ENCODE measurements at regions not wholly inside any gene's neighbourhood (a gene's known extent, or its start where the extent isn't known, plus 50 kb on each side); places are given as distances from the start of the nearest gene placed in this dataset.

DNA sequence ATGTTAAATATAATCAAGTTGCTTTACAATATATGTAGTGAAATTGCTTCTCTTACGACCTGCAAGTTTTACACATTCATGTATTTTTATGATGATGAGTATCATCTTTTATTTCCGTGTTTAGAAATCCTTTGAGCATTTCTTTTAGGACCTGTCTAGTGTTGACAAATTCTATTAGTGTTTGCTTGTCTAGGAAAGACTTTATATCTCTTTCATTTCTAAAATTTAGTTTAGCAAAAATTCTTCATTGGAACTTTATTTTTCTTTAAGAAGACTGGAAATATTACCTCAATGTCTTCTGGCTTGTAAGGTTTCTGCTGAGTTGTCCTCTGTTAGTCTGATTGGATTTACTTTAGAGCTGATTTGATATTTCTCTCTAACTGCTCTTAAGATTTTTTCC lies 920.9 kb upstream of the CTNND2 start:
- DNase-seq (ENCODE audit: low read depth in 4 of 4, low spot score in 2 of 4), result no peak

GRCh38 chr5:12805165-12805698 lies 901.0 kb upstream of the CTNND2 start:
- no peak for DNase-seq (ENCODE audit: low read depth in 4 of 4, low spot score in 2 of 4)

GRCh38 chr5:12799165-12799564 lies 894.9 kb upstream of the CTNND2 start:
- no peak for DNase-seq (ENCODE audit: low read depth in 4 of 4, low spot score in 2 of 4)

DNA sequence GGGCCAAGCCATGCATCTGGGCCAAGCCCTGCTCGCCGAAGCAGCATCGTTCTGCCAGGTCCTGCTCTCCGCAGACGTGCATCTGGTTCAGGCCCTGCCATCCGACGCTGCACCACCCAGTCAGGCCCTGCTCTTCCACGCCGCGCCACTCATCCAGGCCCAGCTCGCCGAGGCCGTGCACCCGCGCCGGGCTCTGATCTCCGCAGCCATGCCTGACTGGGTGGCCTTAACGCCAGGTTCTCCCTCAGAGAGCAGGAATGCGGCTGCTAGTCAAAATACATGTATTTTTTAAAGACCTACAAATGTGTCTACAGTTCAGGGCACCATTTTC lies 891.1 kb upstream of the CTNND2 start:
- no peak for DNase-seq (ENCODE audit: low read depth in 4 of 4, low spot score in 2 of 4)

DNA sequence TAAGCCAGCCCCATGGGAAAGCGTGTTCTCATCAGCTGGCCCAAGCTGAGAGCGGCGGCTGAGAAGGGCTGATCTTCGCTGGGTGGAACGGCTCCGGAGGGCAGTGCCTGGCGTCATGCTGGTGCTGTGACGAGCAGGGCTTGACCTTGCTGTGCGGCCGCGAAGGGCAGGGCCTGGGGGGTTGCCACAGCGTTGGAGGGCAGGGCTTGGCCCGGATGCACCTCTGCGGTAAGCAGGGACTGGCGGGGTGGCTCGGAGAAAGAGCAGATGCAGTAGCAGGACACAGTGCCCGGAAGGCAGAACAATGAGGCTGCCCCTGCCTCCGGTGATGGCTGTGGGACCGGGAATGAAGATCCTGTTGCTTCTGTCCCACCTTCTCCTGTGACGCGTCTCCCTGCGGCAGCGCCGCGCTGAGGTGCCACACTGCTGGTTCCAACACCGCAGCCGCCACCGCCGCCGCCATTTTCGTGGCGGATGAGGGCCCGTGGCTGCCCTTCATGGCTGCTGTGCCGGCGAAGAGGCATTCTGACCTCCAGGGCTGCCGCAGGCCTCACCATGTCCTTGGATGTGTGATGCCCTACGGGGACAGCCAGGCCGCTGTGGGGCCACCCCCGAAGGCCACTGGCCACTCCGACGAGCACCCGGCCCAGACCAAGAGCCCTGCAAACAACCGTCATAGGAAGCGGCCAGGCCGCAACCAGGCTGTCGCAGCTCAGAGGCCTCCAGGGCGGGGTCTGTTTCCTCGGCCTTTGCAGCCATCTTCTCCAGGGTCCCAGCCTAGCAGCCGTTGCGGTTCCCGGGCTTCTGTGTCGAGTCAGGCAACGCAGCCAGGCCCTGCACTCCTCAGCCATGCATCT lies 890.5 kb upstream of the CTNND2 start:
- no peak for DNase-seq (ENCODE audit: low read depth in 4 of 4, low spot score in 2 of 4)

GRCh38 chr5:12793373-12793772 lies 889.1 kb upstream of the CTNND2 start:
- DNase-seq (ENCODE audit: low read depth in 4 of 4, low spot score in 2 of 4), result no peak

- no peak for DNase-seq (ENCODE audit: low read depth in 4 of 4, low spot score in 2 of 4)
These were observed 876.3 kb upstream of the CTNND2 start for GRCh38 chr5:12780536-12780935.

DNA sequence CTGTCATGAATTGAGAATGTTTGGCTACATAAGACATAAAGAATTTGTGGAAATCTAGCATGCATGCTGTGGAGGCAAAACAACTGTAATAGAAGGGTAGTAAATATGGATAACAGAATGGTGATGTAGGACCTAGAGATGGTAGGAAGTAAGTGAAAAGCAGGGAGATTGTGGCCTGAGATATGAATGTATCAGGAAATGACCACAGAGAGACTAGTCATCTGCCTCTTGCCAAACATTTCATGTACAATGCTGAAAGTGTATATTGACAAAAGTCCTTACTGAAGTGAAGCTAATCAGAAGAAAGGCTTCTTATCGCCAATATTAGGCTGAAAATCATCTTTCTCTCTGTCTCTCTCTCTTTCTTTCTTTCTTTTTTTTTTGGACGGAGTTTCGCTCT lies 873.1 kb upstream of the CTNND2 start:
- DNase-seq (ENCODE audit: low read depth in 4 of 4, low spot score in 2 of 4), result no peak

DNA sequence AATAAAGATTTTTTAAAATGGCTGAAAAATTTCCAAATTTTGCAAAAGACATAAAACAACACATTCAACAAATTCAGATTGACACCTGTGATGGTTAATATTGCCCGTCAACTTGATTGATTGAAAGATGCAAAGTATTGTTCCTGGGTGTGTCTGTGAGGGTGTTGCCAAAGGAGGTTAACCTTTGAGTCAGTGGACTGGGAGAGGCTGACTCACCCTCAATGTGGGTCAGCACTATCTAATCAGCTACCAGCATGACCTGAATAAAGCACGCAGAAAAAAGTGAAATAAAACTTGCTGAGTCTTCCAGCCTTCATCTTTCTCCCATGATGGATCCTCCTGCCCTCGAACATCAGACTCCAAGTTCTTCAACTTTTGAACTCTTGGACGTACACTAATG lies 868.0 kb upstream of the CTNND2 start:
- DNase-seq (ENCODE audit: low read depth in 4 of 4, low spot score in 2 of 4), result no peak

- DNase-seq (ENCODE audit: low read depth in 4 of 4, low spot score in 2 of 4), result no peak
These were observed 855.1 kb upstream of the CTNND2 start for GRCh38 chr5:12759377-12759776.

DNA sequence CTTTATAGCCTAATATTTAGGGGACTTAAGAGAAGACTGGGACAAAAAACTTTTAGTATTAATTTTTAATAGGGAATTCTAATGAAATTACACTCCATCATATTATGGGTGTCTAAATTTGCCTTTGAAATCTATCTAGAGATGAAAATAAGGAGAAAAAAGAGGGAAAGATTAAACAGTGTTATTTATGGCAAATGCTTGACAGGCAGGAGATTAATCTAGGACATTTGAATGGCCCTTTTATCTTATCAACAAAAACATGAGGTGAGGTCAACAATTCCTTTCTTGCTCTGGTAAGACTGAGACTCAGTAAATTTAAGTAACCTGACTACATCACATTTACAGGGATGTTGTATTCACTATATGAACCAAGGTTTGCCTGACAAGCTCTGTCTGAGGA lies 852.8 kb upstream of the CTNND2 start:
- no peak for DNase-seq (ENCODE audit: low read depth in 4 of 4, low spot score in 2 of 4)

- DNase-seq (ENCODE audit: low read depth in 4 of 4, low spot score in 2 of 4), result no peak
These were observed 841.3 kb upstream of the CTNND2 start for GRCh38 chr5:12745537-12745936.

DNA sequence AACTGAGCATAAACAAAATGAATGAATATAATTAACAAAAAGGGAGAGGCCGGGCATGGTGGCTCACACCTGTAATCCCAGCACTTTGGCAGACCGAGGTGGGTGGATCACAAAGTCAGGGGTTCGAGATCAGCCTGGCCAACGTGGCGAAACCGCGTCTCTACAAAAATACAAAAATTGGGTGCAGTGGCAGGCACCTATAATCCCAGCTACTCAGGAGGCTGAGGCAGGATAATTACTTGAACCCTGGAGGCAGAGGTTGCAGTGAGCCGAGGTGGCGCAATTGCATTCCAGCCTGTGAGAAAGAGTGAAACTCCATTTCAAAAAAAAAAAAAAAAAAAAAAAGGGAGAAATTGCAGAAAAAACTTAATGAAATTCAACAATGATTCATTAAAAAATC lies 839.3 kb upstream of the CTNND2 start:
- no peak for DNase-seq (ENCODE audit: low read depth in 4 of 4, low spot score in 2 of 4)

- no peak for DNase-seq (ENCODE audit: low read depth in 4 of 4, low spot score in 2 of 4)
These were observed 826.1 kb upstream of the CTNND2 start for GRCh38 chr5:12730354-12730753.

DNA sequence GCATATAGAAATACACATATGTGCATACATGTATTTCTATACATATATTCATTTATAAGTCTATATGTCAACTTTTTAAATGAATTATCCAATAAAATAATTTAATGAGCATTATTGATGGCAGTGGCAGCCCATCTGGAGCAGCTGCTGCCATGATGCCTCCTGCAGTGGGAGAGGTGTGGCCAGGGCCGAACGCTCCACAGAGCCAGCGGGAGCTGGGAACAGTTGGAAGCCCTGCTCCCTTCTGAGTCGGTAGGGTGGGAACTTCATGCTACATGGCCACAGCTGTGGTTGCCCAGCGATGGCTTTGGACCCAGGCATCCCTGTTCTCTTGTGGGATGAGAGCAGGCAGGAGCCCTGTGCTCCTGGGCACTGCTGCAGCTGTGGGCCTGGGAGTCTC lies 812.4 kb upstream of the CTNND2 start:
- DNase-seq (ENCODE audit: low read depth in 4 of 4, low spot score in 2 of 4), result no peak

GRCh38 chr5:12707560-12707959 lies 803.3 kb upstream of the CTNND2 start:
- no peak for DNase-seq (ENCODE audit: low read depth in 4 of 4, low spot score in 2 of 4)

GRCh38 chr5:12704955-12705354 lies 800.7 kb upstream of the CTNND2 start:
- DNase-seq (ENCODE audit: low read depth in 4 of 4, low spot score in 2 of 4), result no peak

DNA sequence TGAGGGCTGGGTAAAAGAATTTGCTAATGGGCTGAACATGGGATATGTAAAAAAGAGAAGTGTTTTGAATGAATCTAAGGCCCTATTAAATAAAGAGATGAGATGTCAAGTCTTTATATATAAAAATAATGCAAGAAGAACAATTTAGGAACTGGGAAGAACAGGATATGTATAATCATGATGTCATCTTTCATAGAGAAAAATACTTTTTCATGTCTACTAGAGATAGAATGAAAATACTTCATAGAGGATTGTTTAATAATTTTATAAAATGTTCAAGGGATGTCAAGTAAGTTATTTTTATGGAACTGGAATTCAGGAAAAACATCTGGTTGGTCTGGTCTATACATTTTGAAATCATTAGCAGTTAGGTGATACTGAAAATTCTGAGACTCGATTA lies 799.0 kb upstream of the CTNND2 start:
- DNase-seq (ENCODE audit: low read depth in 4 of 4, low spot score in 2 of 4), result no peak

GRCh38 chr5:12695651-12696050 lies 791.4 kb upstream of the CTNND2 start:
- no peak for DNase-seq (ENCODE audit: low read depth in 4 of 4, low spot score in 2 of 4)

- no peak for DNase-seq (ENCODE audit: low read depth in 4 of 4, low spot score in 2 of 4)
These were observed 787.1 kb upstream of the CTNND2 start for GRCh38 chr5:12691330-12691729.

DNA sequence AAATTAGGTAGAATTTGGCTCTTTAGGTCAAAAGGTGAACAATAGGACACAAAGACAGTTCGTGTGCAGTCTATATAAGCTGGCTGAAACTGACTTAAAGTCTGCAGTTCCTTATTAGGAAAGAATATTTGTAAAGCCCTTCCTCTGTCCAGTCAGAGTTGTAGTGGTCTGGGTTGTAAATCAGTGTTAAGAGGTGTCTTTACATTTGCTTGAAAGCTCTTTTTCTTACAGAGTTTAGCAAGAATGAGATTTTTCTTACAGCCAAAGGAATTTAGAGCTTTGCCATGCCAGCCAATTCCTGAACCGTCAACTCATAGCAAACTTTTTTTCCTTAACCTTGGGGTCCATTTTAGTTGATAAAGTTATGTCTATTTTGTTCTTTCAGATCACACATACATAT lies 786.1 kb upstream of the CTNND2 start:
- DNase-seq (ENCODE audit: low read depth in 4 of 4, low spot score in 2 of 4), result no peak

GRCh38 chr5:12683249-12683648 lies 779.0 kb upstream of the CTNND2 start:
- DNase-seq (ENCODE audit: low read depth in 4 of 4, low spot score in 2 of 4), result no peak

- no peak for DNase-seq (ENCODE audit: low read depth in 4 of 4, low spot score in 2 of 4)
These were observed 775.5 kb upstream of the CTNND2 start for GRCh38 chr5:12679731-12680130.

Data from left renal cortex interstitium (tissue), 4 donors.